IMR-90 (cell line): ENCODE measurements at regions not wholly inside any gene's neighbourhood (a gene's known extent, or its start where the extent isn't known, plus 50 kb on each side); places are given as distances from the start of the nearest gene placed in this dataset.

Experiments used
- CEBPB ChIP-seq: IDR thresholded peaks from 2 replicates; pipeline ENCODE4 v1.6.1; 2012; ENCODE audit warnings: low read depth, low read length, improper control_type of control experiment
- CHD1 ChIP-seq: IDR thresholded peaks from 2 replicates; pipeline ENCODE4 v1.6.1; 2012; ENCODE audit warnings: low read depth, low read length, improper control_type of control experiment
- CTCF ChIP-seq: conservative IDR thresholded peaks from 2 replicates; pipeline ENCODE4 v1.5.1; 2012; ENCODE audit warnings: mild to moderate bottlenecking, low read depth, low read length, improper control_type of control experiment
- ELK1 ChIP-seq: fragments of 150-350 bp; IDR thresholded peaks from 2 replicates; pipeline ENCODE4 v1.6.1; 2016; ENCODE audit warnings: low read depth, mild to moderate bottlenecking, low read length, moderate library complexity, borderline replicate concordance
- FOS ChIP-seq: fragments of 150-350 bp; IDR thresholded peaks from 2 replicates; pipeline ENCODE4 v1.6.1; 2016; ENCODE audit warnings: low read depth, low read length
- MAFK ChIP-seq: IDR thresholded peaks from 2 replicates; pipeline ENCODE4 v1.6.1; 2012; ENCODE audit warnings: low read depth, low read length, improper control_type of control experiment
- MAZ ChIP-seq: IDR thresholded peaks from 2 replicates; pipeline ENCODE4 v1.6.1; 2012; ENCODE audit warnings: low read depth, mild to moderate bottlenecking, low read length, improper control_type of control experiment, moderate library complexity, borderline replicate concordance
- POLR2A ChIP-seq: IDR thresholded peaks from 2 replicates; pipeline ENCODE4 v1.6.1; 2012; ENCODE audit warnings: mild to moderate bottlenecking, low read depth, low read length
- RAD21 ChIP-seq: IDR thresholded peaks from 2 replicates; pipeline ENCODE4 v1.6.1; 2012; ENCODE audit warnings: low read length, improper control_type of control experiment
- RFX5 ChIP-seq: IDR thresholded peaks from 2 replicates; pipeline ENCODE4 v1.8.0; 2012; ENCODE audit warnings: low read depth, mild to moderate bottlenecking, low read length, moderate library complexity
- SMC3 ChIP-seq: fragments of 150-350 bp; IDR thresholded peaks from 2 replicates; pipeline ENCODE4 v1.6.1; 2016; ENCODE audit warnings: low read depth, mild to moderate bottlenecking, antibody characterized with exemption, low read length, moderate library complexity
- USF2 ChIP-seq: fragments of 150-350 bp; IDR thresholded peaks from 2 replicates; pipeline ENCODE4 v1.6.1; 2017; ENCODE audit warnings: mild to moderate bottlenecking, antibody characterized with exemption, low read length, low read depth

- TF ChIP-seq USF2 (no peak), CTCF (no peak), CEBPB (no peak), MAZ (no peak), POLR2A (no peak), ELK1 (no peak), FOS (no peak), SMC3 (no peak), MAFK (no peak), RAD21 (no peak), RFX5 (no peak), CHD1 (no peak)
Observed at GRCh38 chr12:33649992-33650391, 210.4 kb upstream of the SYT10 start.
